Hepatocyte (in vitro differentiated cells): ENCODE measurements at regions not wholly inside any gene's neighbourhood (a gene's known extent, or its start where the extent isn't known, plus 50 kb on each side); places are given as distances from the start of the nearest gene placed in this dataset.

ENCODE experiments used
- DNase-seq: peaks from one replicate; pipeline ENCODE4 v3.0.0-alpha.2; 2016; ENCODE audit warnings: low spot score
- H2AFZ ChIP-seq: fragments of 200-600 bp; sonication (generic); 2 replicates; pipeline ENCODE4 v1.6.0; 2016; ENCODE audit warnings: antibody characterized with exemption, mild to moderate bottlenecking
- H3K27ac ChIP-seq: fragments of 200-600 bp; sonication (generic); 2 replicates; pipeline ENCODE4 v1.5.1; 2016; ENCODE audit warnings: mild to moderate bottlenecking
- H3K27me3 ChIP-seq: fragments of 200-600 bp; sonication (generic); 2 replicates; pipeline ENCODE4 v1.6.1; 2016
- H3K36me3 ChIP-seq: fragments of 200-600 bp; sonication (generic); replicated peaks from 2 replicates; pipeline ENCODE4 v1.5.1; 2016; ENCODE audit warnings: low read depth; ENCODE audit not compliant: insufficient read depth
- H3K4me1 ChIP-seq: fragments of 200-600 bp; sonication (generic); 2 replicates; pipeline ENCODE4 v1.5.1; 2016; ENCODE audit warnings: mild to moderate bottlenecking, moderate library complexity; ENCODE audit not compliant: insufficient read depth
- H3K4me2 ChIP-seq: fragments of 200-600 bp; sonication (generic); 2 replicates; pipeline ENCODE4 v1.6.0; 2016
- H3K4me3 ChIP-seq: fragments of 200-600 bp; sonication (generic); 2 replicates; pipeline ENCODE4 v1.5.1; 2016; ENCODE audit warnings: mild to moderate bottlenecking
- H3K79me2 ChIP-seq: fragments of 200-600 bp; sonication (generic); 2 replicates; pipeline ENCODE4 v1.6.0; 2017; ENCODE audit warnings: mild to moderate bottlenecking
- H3K9me2 ChIP-seq: fragments of 200-600 bp; sonication (generic); replicated peaks from 2 replicates; pipeline ENCODE4 v1.6.0; 2017; ENCODE audit warnings: mild to moderate bottlenecking; ENCODE audit not compliant: insufficient read depth
- H3K9me3 ChIP-seq: fragments of 200-600 bp; sonication (generic); 2 replicates; pipeline ENCODE4 v1.5.1; 2016; ENCODE audit warnings: low read depth, mild to moderate bottlenecking
- H4K20me1 ChIP-seq: fragments of 200-600 bp; sonication (generic); 2 replicates; pipeline ENCODE4 v1.6.0; 2016; ENCODE audit warnings: mild to moderate bottlenecking; ENCODE audit not compliant: insufficient read depth, poor library complexity, severe bottlenecking
- EZH2 ChIP-seq: fragments of 200-600 bp; sonication (generic); IDR thresholded peaks from 2 replicates; pipeline ENCODE4 v1.6.1; 2016; ENCODE audit warnings: antibody characterized with exemption, mild to moderate bottlenecking, borderline replicate concordance
- EZH2phosphoT487 ChIP-seq: fragments of 200-600 bp; sonication (generic); IDR thresholded peaks from one replicate; pipeline ENCODE4 v1.6.1; 2018; ENCODE audit warnings: antibody characterized with exemption, mild to moderate bottlenecking, low read depth, moderate library complexity; ENCODE audit not compliant: unreplicated experiment, severe bottlenecking
- WGBS: methylation state at CpG from one replicate; pipeline ENCODE4 v1.1.6; 2016; ENCODE audit warnings: low lambda C conversion rate; ENCODE audit errors: missing lambda C conversion rate; 5-methylcytosine and 5-hydroxymethylcytosine counted together
- TF ChIP-seq, protein P1 (sequence below): fragments of 200-600 bp; sonication (generic); IDR thresholded peaks from 2 replicates; pipeline ENCODE4 v1.5.1; 2016; ENCODE audit warnings: antibody characterized with exemption, mild to moderate bottlenecking; ENCODE audit not compliant: poor library complexity

DNA sequence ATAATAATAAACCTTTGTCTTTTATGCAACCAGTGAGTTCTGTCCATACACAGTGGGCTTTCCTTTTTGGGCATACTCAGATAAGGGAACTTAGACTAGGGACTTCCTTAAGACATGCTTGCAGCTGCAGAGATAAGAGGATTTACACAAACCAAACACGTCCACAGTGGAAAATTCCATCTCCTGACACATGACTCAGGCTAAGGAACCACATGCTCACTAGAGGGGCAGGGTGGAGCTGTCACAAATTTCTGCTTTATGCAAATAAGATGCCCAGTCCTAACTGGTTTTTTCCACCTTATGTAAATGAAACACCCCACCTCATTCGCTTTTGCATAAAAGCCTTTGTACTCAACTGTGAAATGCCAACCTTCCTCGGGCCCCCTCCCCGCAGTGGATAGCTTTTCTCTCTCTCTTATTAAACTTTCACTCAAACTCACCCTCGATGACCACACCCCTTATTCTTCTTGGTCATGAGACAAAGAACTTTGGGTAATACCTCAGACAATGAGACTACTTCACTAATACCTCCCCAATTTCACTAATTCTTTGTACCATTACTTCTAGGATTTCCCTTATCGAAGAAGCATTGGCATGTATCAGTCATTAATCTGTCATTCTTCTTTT is 170.3 kb upstream of the FTMT start:
- no peak overlapping the region for H3K4me3 ChIP-seq
- H4K20me1 ChIP-seq = no peaks in the 10 kb centered on the region
- no peaks in the 10 kb centered on the region for H3K9me3 ChIP-seq
- no peak overlapping the region for H2AFZ ChIP-seq
- no peaks in the 10 kb centered on the region for H3K79me2 ChIP-seq
- WGBS = 85% methylated on average over 6 of the region's 6 CpGs
- H3K4me2 ChIP-seq = no peak overlapping the region
- H3K4me1 ChIP-seq = peaks cover 3% of the 10 kb centered on the region
- H3K27ac ChIP-seq = peak overlapping the region; percentile 85
- peak; percentile 64 for DNase-seq
- no peaks in the 10 kb centered on the region for H3K36me3 ChIP-seq
- TF ChIP-seq EZH2 (no peak), EZH2phosphoT487 (no peak)
- TF ChIP-seq, protein P1, sequence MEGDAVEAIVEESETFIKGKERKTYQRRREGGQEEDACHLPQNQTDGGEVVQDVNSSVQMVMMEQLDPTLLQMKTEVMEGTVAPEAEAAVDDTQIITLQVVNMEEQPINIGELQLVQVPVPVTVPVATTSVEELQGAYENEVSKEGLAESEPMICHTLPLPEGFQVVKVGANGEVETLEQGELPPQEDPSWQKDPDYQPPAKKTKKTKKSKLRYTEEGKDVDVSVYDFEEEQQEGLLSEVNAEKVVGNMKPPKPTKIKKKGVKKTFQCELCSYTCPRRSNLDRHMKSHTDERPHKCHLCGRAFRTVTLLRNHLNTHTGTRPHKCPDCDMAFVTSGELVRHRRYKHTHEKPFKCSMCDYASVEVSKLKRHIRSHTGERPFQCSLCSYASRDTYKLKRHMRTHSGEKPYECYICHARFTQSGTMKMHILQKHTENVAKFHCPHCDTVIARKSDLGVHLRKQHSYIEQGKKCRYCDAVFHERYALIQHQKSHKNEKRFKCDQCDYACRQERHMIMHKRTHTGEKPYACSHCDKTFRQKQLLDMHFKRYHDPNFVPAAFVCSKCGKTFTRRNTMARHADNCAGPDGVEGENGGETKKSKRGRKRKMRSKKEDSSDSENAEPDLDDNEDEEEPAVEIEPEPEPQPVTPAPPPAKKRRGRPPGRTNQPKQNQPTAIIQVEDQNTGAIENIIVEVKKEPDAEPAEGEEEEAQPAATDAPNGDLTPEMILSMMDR = no peak
- no peaks in the 10 kb centered on the region for H3K9me2 ChIP-seq
- no peaks in the 10 kb centered on the region for H3K27me3 ChIP-seq

DNA sequence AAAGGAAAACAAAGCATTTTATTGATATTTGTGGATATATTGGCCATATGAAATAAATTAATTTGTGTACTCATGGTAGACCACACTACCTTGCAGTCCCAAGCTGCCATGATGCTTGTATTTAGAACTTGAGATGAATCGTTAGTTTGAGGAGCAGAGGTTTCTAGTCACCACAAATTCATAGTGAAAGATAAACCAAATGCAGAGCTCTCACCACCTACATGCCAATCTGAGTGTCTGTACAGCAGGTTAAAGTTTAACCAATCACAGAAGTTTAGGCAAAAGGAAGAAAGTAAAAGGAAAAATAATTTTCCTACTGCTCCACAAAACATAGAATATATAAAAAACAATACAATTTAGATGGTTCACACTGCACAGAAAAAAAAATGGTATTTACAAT is 163.6 kb upstream of the FTMT start:
- no peak for DNase-seq
- H3K9me2 ChIP-seq = no peaks in the 10 kb centered on the region
- 55% methylated on average over 1 of the region's 1 CpG for WGBS
- H3K27ac ChIP-seq = peak overlapping the region; percentile 31
- TF ChIP-seq, protein P1 = no peak
- no peak for TF ChIP-seq EZH2phosphoT487
- no peak for TF ChIP-seq EZH2
- peak overlapping the region; percentile 46 for H2AFZ ChIP-seq
- no peak overlapping the region for H3K4me2 ChIP-seq
- no peaks in the 10 kb centered on the region for H3K79me2 ChIP-seq
- H3K9me3 ChIP-seq = no peaks in the 10 kb centered on the region
- no peaks in the 10 kb centered on the region for H3K27me3 ChIP-seq
- no peaks in the 10 kb centered on the region for H4K20me1 ChIP-seq
- no peak overlapping the region for H3K4me3 ChIP-seq
- H3K4me1 ChIP-seq = peaks cover 39% of the 10 kb centered on the region
- no peaks in the 10 kb centered on the region for H3K36me3 ChIP-seq

DNA sequence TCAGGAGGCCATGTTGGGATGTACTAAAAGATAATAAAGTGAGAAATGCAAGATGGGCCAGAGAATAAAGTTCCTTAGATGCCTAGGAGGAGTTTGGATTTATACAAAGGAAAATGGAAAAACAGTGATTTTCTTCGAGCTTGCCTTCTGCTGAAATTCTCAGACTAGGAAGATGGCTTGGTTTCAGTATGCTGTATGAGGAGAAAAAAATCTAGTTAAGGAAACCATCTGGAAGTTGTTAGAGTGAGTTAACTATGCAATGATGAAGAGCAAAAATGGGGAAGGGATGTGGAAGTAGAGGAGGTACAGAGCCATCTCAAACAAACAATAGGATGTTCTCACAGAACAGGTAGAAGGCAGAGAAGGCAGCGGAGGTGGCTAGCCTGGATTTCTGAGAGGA is 162.9 kb upstream of the FTMT start:
- TF ChIP-seq, protein P1 = no peak
- TF ChIP-seq EZH2 (no peak), EZH2phosphoT487 (no peak)
- Histone ChIP-seq H3K36me3 (no peaks in the 10 kb centered on the region), H3K4me3 (no peak overlapping the region), H3K9me3 (no peaks in the 10 kb centered on the region), H3K27me3 (no peaks in the 10 kb centered on the region), H2AFZ (peak overlapping the region; percentile 46), H3K9me2 (no peaks in the 10 kb centered on the region), H3K27ac (peak overlapping the region; percentile 31), H3K4me1 (peaks cover 42% of the 10 kb centered on the region), H4K20me1 (no peaks in the 10 kb centered on the region), H3K4me2 (no peak overlapping the region), H3K79me2 (no peaks in the 10 kb centered on the region)
- no peak for DNase-seq
- WGBS = 72% methylated on average over 2 of the region's 2 CpGs

DNA sequence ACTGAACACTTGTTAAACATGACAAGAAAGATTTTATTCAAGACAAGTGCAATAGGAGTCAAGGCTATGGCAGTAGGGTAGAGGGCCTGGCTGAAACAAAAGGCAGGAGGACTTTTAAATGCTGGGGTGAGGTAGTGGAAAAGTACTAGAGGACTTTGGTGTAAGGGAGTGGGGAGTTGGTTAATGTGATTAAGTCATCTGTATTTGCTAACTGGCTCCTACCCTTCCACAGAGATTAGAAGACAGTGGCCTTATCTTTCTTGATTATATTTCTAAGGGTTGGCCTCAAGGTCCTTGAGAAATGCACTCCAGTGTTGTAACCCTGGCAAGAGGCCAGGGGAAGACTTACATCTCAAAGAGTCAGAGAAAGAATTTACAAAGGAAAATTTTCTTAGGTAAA is 160.2 kb upstream of the FTMT start:
- no peaks in the 10 kb centered on the region for H3K36me3 ChIP-seq
- TF ChIP-seq, protein P1 = no peak
- TF ChIP-seq EZH2 (no peak), EZH2phosphoT487 (no peak)
- no peak overlapping the region for H2AFZ ChIP-seq
- H3K27ac ChIP-seq = peak overlapping the region; percentile 81
- no peaks in the 10 kb centered on the region for H3K9me3 ChIP-seq
- H3K4me3 ChIP-seq = no peak overlapping the region
- H3K4me1 ChIP-seq = peaks cover 42% of the 10 kb centered on the region
- no peaks in the 10 kb centered on the region for H3K27me3 ChIP-seq
- H3K4me2 ChIP-seq = peak overlapping the region; percentile 35
- H3K9me2 ChIP-seq = no peaks in the 10 kb centered on the region
- peak; percentile 75 for DNase-seq
- H3K79me2 ChIP-seq = no peaks in the 10 kb centered on the region
- H4K20me1 ChIP-seq = no peaks in the 10 kb centered on the region
